Keratinocyte (primary cell): ENCODE measurements at regions not wholly inside any gene's neighbourhood (a gene's known extent, or its start where the extent isn't known, plus 50 kb on each side); places are given as distances from the start of the nearest gene placed in this dataset.

Experiments used
- DNase-seq: peaks from one replicate; pipeline ENCODE4 v3.0.0-alpha.2; 2011; ENCODE audit warnings: low read depth, missing footprints, low spot score
- FAIRE-seq: peaks from 2 replicates; lab custom pipeline; 2011; peaks lifted over from hg19 to GRCh38; lab: Jason Lieb, UNC
- H2AFZ ChIP-seq: 2 replicates; pipeline ENCODE4 v1.6.0; 2012; ENCODE audit warnings: low read length, control low read depth, inconsistent platforms; ENCODE audit not compliant: control insufficient read depth
- H3K27ac ChIP-seq: 2 replicates; pipeline ENCODE4 v1.5.1; 2011; ENCODE audit warnings: low read length; ENCODE audit not compliant: control insufficient read depth, insufficient read depth
- H3K27me3 ChIP-seq: 3 replicates; pipeline ENCODE4 v1.6.0; 2011; ENCODE audit warnings: low read length; ENCODE audit not compliant: control insufficient read depth, insufficient read depth; ENCODE audit errors: extremely low read depth
- H3K36me3 ChIP-seq, 2 experiments: 2 replicates in 1 of 2; 3 replicates in 1 of 2; pipeline ENCODE4 v1.5.1; 2011; ENCODE audit warnings: low read length in 2 of 2, mild to moderate bottlenecking in 1 of 2; ENCODE audit not compliant: control insufficient read depth in 2 of 2, insufficient read depth in 2 of 2; ENCODE audit errors: extremely low read depth in 1 of 2
- H3K4me1 ChIP-seq: 3 replicates; pipeline ENCODE4 v1.5.1; 2011; ENCODE audit warnings: low read length; ENCODE audit not compliant: control insufficient read depth, insufficient read depth; ENCODE audit errors: extremely low read depth
- H3K4me2 ChIP-seq: 3 replicates; pipeline ENCODE4 v1.6.0; 2011; ENCODE audit warnings: low read depth, low read length; ENCODE audit not compliant: control insufficient read depth, insufficient read depth; ENCODE audit errors: extremely low read depth
- H3K4me3 ChIP-seq, 3 experiments: fragments of 200-600 bp in 1 of 3; sonication (generic) in 1 of 3; 2 replicates in 2 of 3; 3 replicates in 1 of 3; pipeline ENCODE4 v1.5.1; 2011 to 2016; ENCODE audit warnings: low read length in 3 of 3, mild to moderate bottlenecking in 3 of 3, control low read depth in 2 of 3, inconsistent platforms in 1 of 3, low read depth in 1 of 3, mixed read lengths in 1 of 3, mixed run types in 1 of 3, moderate library complexity in 1 of 3; ENCODE audit not compliant: control insufficient read depth in 2 of 3, insufficient read depth in 2 of 3; ENCODE audit errors: extremely low read depth in 1 of 3
- H3K79me2 ChIP-seq: 2 replicates; pipeline ENCODE4 v1.6.0; 2012; ENCODE audit warnings: low read length; ENCODE audit not compliant: control insufficient read depth, insufficient read depth
- H3K9ac ChIP-seq: 3 replicates; pipeline ENCODE4 v1.6.0; 2011; ENCODE audit warnings: low read length; ENCODE audit not compliant: control insufficient read depth, insufficient read depth; ENCODE audit errors: extremely low read depth
- H3K9me1 ChIP-seq: 3 replicates; pipeline ENCODE4 v1.6.0; 2011; ENCODE audit warnings: low read length; ENCODE audit not compliant: control insufficient read depth, insufficient read depth; ENCODE audit errors: extremely low read depth
- H3K9me3 ChIP-seq: 2 replicates; pipeline ENCODE4 v1.5.1; 2012; ENCODE audit warnings: low read depth, low read length; ENCODE audit not compliant: control insufficient read depth
- H4K20me1 ChIP-seq: 3 replicates; pipeline ENCODE4 v1.6.0; 2011; ENCODE audit warnings: low read length; ENCODE audit not compliant: control insufficient read depth, insufficient read depth; ENCODE audit errors: extremely low read depth
- EZH2 ChIP-seq: IDR thresholded peaks from one replicate; pipeline ENCODE4 v1.6.1; 2012; ENCODE audit warnings: inconsistent platforms, mild to moderate bottlenecking, low read length, moderate library complexity
- dilution Hi-C: fragments of 300-500 bp; cut with MboI; formaldehyde crosslinking; loops from one replicate; pipeline ENCODE4 v1.7.0; 2020; ENCODE audit warnings: low sequenced_read_pairs; ENCODE audit not compliant: extremely low pct_ligation_motif_present
- TF ChIP-seq, protein P1 (sequence below), 3 experiments: IDR thresholded peaks in 1 of 3; conservative IDR thresholded peaks in 1 of 3; optimal IDR thresholded peaks in 1 of 3; 2 replicates in 2 of 3; 3 replicates in 1 of 3; pipeline versions ENCODE3 to v1.5.1; 2011; ENCODE audit warnings: low read length in 3 of 3, mild to moderate bottlenecking in 3 of 3, moderate library complexity in 2 of 3, control low read depth in 1 of 3, inconsistent platforms in 1 of 3; ENCODE audit not compliant: insufficient read depth in 2 of 3; ENCODE audit errors: extremely low read depth in 1 of 3

DNA sequence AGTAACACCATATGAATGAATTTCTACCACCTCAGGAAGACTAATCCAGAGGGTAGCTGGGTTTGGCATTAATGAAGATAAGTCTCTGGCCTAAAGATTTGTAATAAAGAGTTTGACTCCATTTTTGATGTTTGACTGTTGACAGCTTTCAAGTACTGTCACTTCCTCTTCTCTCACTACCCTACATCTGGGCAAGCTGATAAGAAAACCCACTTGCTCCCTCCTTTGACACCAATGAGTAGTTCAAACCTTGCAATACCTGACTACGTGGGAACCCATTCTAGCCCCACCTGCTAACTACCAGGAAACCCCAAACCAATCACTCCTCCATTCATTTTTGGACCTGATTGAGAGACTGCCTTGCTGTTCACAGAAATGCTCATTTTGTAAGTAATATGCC is 621.5 kb downstream of the TENT5A start:
- TF ChIP-seq EZH2: no peak
- TF ChIP-seq, protein P1, sequence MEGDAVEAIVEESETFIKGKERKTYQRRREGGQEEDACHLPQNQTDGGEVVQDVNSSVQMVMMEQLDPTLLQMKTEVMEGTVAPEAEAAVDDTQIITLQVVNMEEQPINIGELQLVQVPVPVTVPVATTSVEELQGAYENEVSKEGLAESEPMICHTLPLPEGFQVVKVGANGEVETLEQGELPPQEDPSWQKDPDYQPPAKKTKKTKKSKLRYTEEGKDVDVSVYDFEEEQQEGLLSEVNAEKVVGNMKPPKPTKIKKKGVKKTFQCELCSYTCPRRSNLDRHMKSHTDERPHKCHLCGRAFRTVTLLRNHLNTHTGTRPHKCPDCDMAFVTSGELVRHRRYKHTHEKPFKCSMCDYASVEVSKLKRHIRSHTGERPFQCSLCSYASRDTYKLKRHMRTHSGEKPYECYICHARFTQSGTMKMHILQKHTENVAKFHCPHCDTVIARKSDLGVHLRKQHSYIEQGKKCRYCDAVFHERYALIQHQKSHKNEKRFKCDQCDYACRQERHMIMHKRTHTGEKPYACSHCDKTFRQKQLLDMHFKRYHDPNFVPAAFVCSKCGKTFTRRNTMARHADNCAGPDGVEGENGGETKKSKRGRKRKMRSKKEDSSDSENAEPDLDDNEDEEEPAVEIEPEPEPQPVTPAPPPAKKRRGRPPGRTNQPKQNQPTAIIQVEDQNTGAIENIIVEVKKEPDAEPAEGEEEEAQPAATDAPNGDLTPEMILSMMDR (optimal IDR thresholded peaks at IDR 0.05 in 1 of 3, IDR thresholded peaks at IDR 0.05 in 1 of 3, conservative IDR thresholded peaks at IDR 0.05 in 1 of 3; ENCODE audit: extremely low read depth in 1 of 3, insufficient read depth in 2 of 3, low read length in 3 of 3): no peak
- no peak overlapping the region for H3K27ac ChIP-seq

GRCh38 chr6:81130061-81130460 is 622.4 kb downstream of the TENT5A start:
- Histone ChIP-seq H3K9me1 (no peaks in the 10 kb centered on the region), H2AFZ (no peak overlapping the region), H3K4me1 (no peaks in the 10 kb centered on the region), H4K20me1 (no peaks in the 10 kb centered on the region), H3K36me3 (no peaks in the 10 kb centered on the region), H3K27ac (no peak overlapping the region), H3K4me3 (no peak overlapping the region), H3K79me2 (no peaks in the 10 kb centered on the region), H3K9me3 (no peaks in the 10 kb centered on the region), H3K27me3 (no peaks in the 10 kb centered on the region), H3K9ac (no peak overlapping the region), H3K4me2 (no peak overlapping the region)
- DNase-seq (no peak), FAIRE-seq (no peak)
- TF ChIP-seq, protein P1 (optimal IDR thresholded peaks at IDR 0.05 in 1 of 3, IDR thresholded peaks at IDR 0.05 in 1 of 3, conservative IDR thresholded peaks at IDR 0.05 in 1 of 3; ENCODE audit: extremely low read depth in 1 of 3, insufficient read depth in 2 of 3, low read length in 3 of 3): no peak
- no peak for TF ChIP-seq EZH2
- dilution Hi-C loops: no loop called here

More for the DNA sequence above, 621.5 kb downstream of the TENT5A start:
- no peaks in the 10 kb centered on the region for H3K9me3 ChIP-seq
- H3K27me3 ChIP-seq: no peaks in the 10 kb centered on the region
- H3K4me1 ChIP-seq: no peaks in the 10 kb centered on the region
- H3K4me3 ChIP-seq: no peak overlapping the region
- no peak overlapping the region for H3K9ac ChIP-seq
- DNase-seq: no peak
- H4K20me1 ChIP-seq: no peaks in the 10 kb centered on the region
- H3K36me3 ChIP-seq: no peaks in the 10 kb centered on the region
- H2AFZ ChIP-seq: no peak overlapping the region
- dilution Hi-C loops: no loop called here
- H3K9me1 ChIP-seq: no peaks in the 10 kb centered on the region
- H3K4me2 ChIP-seq: no peak overlapping the region
- no peaks in the 10 kb centered on the region for H3K79me2 ChIP-seq
- FAIRE-seq: no peak
